ENCODE measurements at regions not wholly inside any gene's neighbourhood (a gene's known extent, or its start where the extent isn't known, plus 50 kb on each side); places are given as distances from the start of the nearest gene placed in this dataset.

GRCh38 chr9:30815585-30815984, 1568.9 kb upstream of the ACO1 start:
- CTCF ChIA-PET (ENCODE audit: low intra/inter-chr PET ratio, low total read pairs): no interaction called here
- Histone ChIP-seq H3K36me3 (replicated peaks in 1 of 2; ENCODE audit: control insufficient read depth in 1 of 2, insufficient read depth in 2 of 2, low read length in 2 of 2) (no peaks in the 10 kb centered on the region), H3K4me1 (ENCODE audit: insufficient read depth, low read length) (no peaks in the 10 kb centered on the region), H3K4me3 (replicated peaks in 1 of 3; ENCODE audit: insufficient read depth in 1 of 3, low read depth in 2 of 3, low read length in 3 of 3) (no peak overlapping the region), H3K9me3 (ENCODE audit: low read length) (no peaks in the 10 kb centered on the region), H3K9ac (ENCODE audit: insufficient read depth, low read depth, low read length) (no peak overlapping the region), H3K4me2 (ENCODE audit: low read depth, low read length) (no peak overlapping the region), H3K79me2 (ENCODE audit: insufficient read depth, low read length) (no peaks in the 10 kb centered on the region), H4K20me1 (ENCODE audit: insufficient read depth, low read length) (no peaks in the 10 kb centered on the region), H3K27me3 (ENCODE audit: control insufficient read depth in 1 of 2, insufficient read depth in 2 of 2, low read length in 2 of 2) (no peaks in the 10 kb centered on the region), H3K27ac (ENCODE audit: extremely low read length, insufficient read depth, low read length) (no peak overlapping the region), H2AFZ (ENCODE audit: low read length) (no peak overlapping the region)
- FAIRE-seq: no peak
- intact Hi-C loops (cut with micrococcal nuclease; ENCODE audit: unreplicated experiment): no loop called here
- in situ Hi-C loops (cut with HindIII; ENCODE audit: extremely low pct_ligation_motif_present, low pct_unique_long_range_greater_than_20kb): no loop called here
- 0% methylated on average over 2 of the region's 2 CpGs for WGBS (ENCODE audit: low lambda C conversion rate)
- DNase-seq (ENCODE audit: low spot score): no peak
- POLR2A ChIA-PET: no interaction called here
- no peak for ATAC-seq
- no TSS peak for BruUV-seq (replicated peaks)
- TF ChIP-seq ELK4 (CRISPR knock-in tag; IDR thresholded peaks at IDR 0.05; ENCODE audit: borderline replicate concordance) (no peak), SMAD9 (CRISPR knock-in tag; IDR thresholded peaks at IDR 0.05) (no peak), ETV5 (CRISPR knock-in tag; IDR thresholded peaks at IDR 0.05; ENCODE audit: borderline replicate concordance) (no peak), ZKSCAN8 (CRISPR knock-in tag; IDR thresholded peaks at IDR 0.05; ENCODE audit: borderline replicate concordance) (no peak), PBX3 (CRISPR knock-in tag; IDR thresholded peaks at IDR 0.05; ENCODE audit: borderline replicate concordance) (no peak), ZNF619 (CRISPR knock-in tag; IDR thresholded peaks at IDR 0.05) (no peak), MTF2 (CRISPR knock-in tag; IDR thresholded peaks at IDR 0.05; ENCODE audit: borderline replicate concordance) (no peak), ZNF547 (CRISPR knock-in tag; IDR thresholded peaks at IDR 0.05) (no peak), ZMYM4 (CRISPR knock-in tag; IDR thresholded peaks at IDR 0.05) (no peak), ZNF24 (IDR thresholded peaks at IDR 0.05) (no peak), ZBTB14 (CRISPR knock-in tag; IDR thresholded peaks at IDR 0.05) (no peak), FOXK1 (CRISPR knock-in tag; IDR thresholded peaks at IDR 0.05; ENCODE audit: borderline replicate concordance, low read depth) (no peak), ZNF12 (CRISPR knock-in tag; IDR thresholded peaks at IDR 0.05) (no peak), E2F1 (CRISPR knock-in tag; IDR thresholded peaks at IDR 0.05) (no peak), ZNF296 (CRISPR knock-in tag; conservative IDR thresholded peaks at IDR 0.05) (no peak), ZNF362 (CRISPR knock-in tag; IDR thresholded peaks at IDR 0.05; ENCODE audit: borderline replicate concordance) (no peak), SOX13 (IDR thresholded peaks at IDR 0.05) (no peak), SOX13 (CRISPR knock-in tag; conservative IDR thresholded peaks at IDR 0.05 in 1 of 2, IDR thresholded peaks at IDR 0.05 in 1 of 2) (no peak), ZNF274 (CRISPR knock-in tag; IDR thresholded peaks at IDR 0.05) (no peak), TFDP2 (CRISPR knock-in tag; IDR thresholded peaks at IDR 0.05) (no peak)
